Ascending aorta (tissue), 2 donors: ENCODE measurements at regions not wholly inside any gene's neighbourhood (a gene's known extent, or its start where the extent isn't known, plus 50 kb on each side); places are given as distances from the start of the nearest gene placed in this dataset.

Experiments
- DNase-seq, 2 donors: peaks; one replicate each; pipeline ENCODE4 v3.0.0-alpha.2; 2019; ENCODE audit warnings: low spot score in 2 of 2
- H3K27ac ChIP-seq, 2 donors: fragments of 200-600 bp; sonication (generic); one replicate each; pipeline ENCODE4 v1.5.1; 2016 to 2017; ENCODE audit warnings: mild to moderate bottlenecking in 1 of 2
- H3K27me3 ChIP-seq: fragments of 200-600 bp; sonication (generic); one replicate; pipeline ENCODE4 v1.5.1; 2017
- H3K36me3 ChIP-seq, 2 donors: fragments of 200-600 bp; sonication (generic); one replicate each; pipeline ENCODE4 v1.5.1; 2016
- H3K4me1 ChIP-seq, 2 donors: fragments of 200-600 bp; sonication (generic); one replicate each; pipeline ENCODE4 v1.5.1; 2016 to 2017; ENCODE audit warnings: mild to moderate bottlenecking in 1 of 2
- H3K4me3 ChIP-seq, 2 donors: fragments of 200-600 bp; sonication (generic); one replicate each; pipeline ENCODE4 v1.5.1; 2016 to 2017; ENCODE audit warnings: mild to moderate bottlenecking in 1 of 2
- H3K9me3 ChIP-seq, 2 donors: fragments of 200-600 bp; sonication (generic); one replicate each; pipeline ENCODE4 v1.5.1; 2016
- CTCF ChIP-seq, 3 experiments: fragments of 200-600 bp in 2 of 3; fragments of 450-650 bp in 1 of 3; sonication (generic) in 2 of 3; IDR thresholded peaks; one replicate each; pipeline ENCODE4 v1.5.1; 2016 to 2019; ENCODE audit warnings: antibody characterized with exemption in 3 of 3, mild to moderate bottlenecking in 1 of 3, moderate library complexity in 1 of 3
- intact Hi-C: fragments of 100-400 bp; cut with DNase I; formaldehyde crosslinking; loops from one replicate; pipeline ENCODE4 v1.15.1; 2023

- intact Hi-C loops = no loop called here
- DNase-seq = no peak
These were observed 56.0 kb upstream of the OR5AK2 start for GRCh38 chr11:56932572-56933220.

GRCh38 chr11:56923116-56923515 lies 65.6 kb upstream of the OR5AK2 start:
- no peaks in the 10 kb centered on the region for H3K36me3 ChIP-seq
- H3K4me3 ChIP-seq = no peak overlapping the region
- no peaks in the 10 kb centered on the region for H3K4me1 ChIP-seq
- DNase-seq = no peak
- no peak for TF ChIP-seq CTCF (IDR thresholded peaks at IDR 0.05)
- H3K27me3 ChIP-seq = no peaks in the 10 kb centered on the region
- H3K9me3 ChIP-seq = no peaks in the 10 kb centered on the region
- intact Hi-C loops = no loop called here
- no peak overlapping the region for H3K27ac ChIP-seq

More at GRCh38 chr11:56932572-56933220, 56.0 kb upstream of the OR5AK2 start:
- Histone ChIP-seq H3K9me3 (no peaks in the 10 kb centered on the region), H3K27ac (no peak overlapping the region), H3K4me1 (no peaks in the 10 kb centered on the region), H3K36me3 (no peaks in the 10 kb centered on the region), H3K27me3 (no peaks in the 10 kb centered on the region), H3K4me3 (no peak overlapping the region)
- no peak for TF ChIP-seq CTCF (IDR thresholded peaks at IDR 0.05)

GRCh38 chr11:56922421-56922820 lies 66.3 kb upstream of the OR5AK2 start:
- intact Hi-C loops = no loop called here
- no peak for TF ChIP-seq CTCF (IDR thresholded peaks at IDR 0.05)
- Histone ChIP-seq H3K36me3 (no peaks in the 10 kb centered on the region), H3K4me1 (no peaks in the 10 kb centered on the region), H3K4me3 (no peak overlapping the region), H3K27ac (no peak overlapping the region), H3K9me3 (no peaks in the 10 kb centered on the region), H3K27me3 (no peaks in the 10 kb centered on the region)
- DNase-seq = no peak

- Histone ChIP-seq H3K27me3 (no peaks in the 10 kb centered on the region), H3K4me3 (no peak overlapping the region), H3K27ac (no peak overlapping the region), H3K4me1 (no peaks in the 10 kb centered on the region), H3K36me3 (no peaks in the 10 kb centered on the region), H3K9me3 (no peaks in the 10 kb centered on the region)
- DNase-seq = no peak
- intact Hi-C loops = no loop called here
- TF ChIP-seq CTCF (IDR thresholded peaks at IDR 0.05) = no peak
These were observed 70.9 kb upstream of the OR5AK2 start for GRCh38 chr11:56917708-56918400.

- Histone ChIP-seq H3K36me3 (no peaks in the 10 kb centered on the region), H3K9me3 (no peaks in the 10 kb centered on the region), H3K27ac (no peak overlapping the region), H3K27me3 (no peaks in the 10 kb centered on the region), H3K4me1 (no peaks in the 10 kb centered on the region), H3K4me3 (no peak overlapping the region)
- no peak for TF ChIP-seq CTCF (IDR thresholded peaks at IDR 0.05)
- no peak for DNase-seq
- intact Hi-C loops = no loop called here
These were observed 72.1 kb upstream of the OR5AK2 start for GRCh38 chr11:56916587-56916986.
